Stimulated activated CD4-positive, alpha-beta T cell treated with anti-CD3 and anti-CD28 coated beads, Interleukin-12 subunit alpha, Interleukin-12 subunit beta, amount 100 ng/mL, for 4 hours (primary cell): ENCODE measurements at regions not wholly inside any gene's neighbourhood (a gene's known extent, or its start where the extent isn't known, plus 50 kb on each side); places are given as distances from the start of the nearest gene placed in this dataset.
"Not testable (repeated sequence)": the region's sequence is repeated elsewhere in the genome, so short reads cannot be mapped to it uniquely, and the experiment has no call there.

ENCODE experiments used
- DNase-seq: peaks from one replicate; pipeline ENCODE4 v3.0.0-alpha.2; 2020

DNA sequence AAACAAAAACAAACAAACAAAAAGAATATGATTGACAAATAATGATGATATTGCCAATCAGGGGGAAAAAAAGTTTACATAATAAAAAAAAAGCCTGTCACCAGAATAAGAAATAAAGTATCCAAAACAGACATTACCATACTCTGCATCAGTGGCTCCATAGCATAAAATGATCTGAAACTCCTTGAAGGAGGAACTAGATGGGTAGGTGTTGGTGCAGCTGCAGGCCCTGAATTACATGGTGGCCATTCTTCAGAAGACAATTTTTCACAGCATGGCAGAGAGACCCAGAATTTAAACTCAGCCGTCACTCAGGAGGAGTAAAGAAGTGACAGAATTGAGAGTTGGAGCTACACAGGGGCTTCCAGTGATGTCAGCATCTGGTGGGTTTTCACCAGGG lies 60.2 kb downstream of the GLUL start:
- no peak for DNase-seq

GRCh38 chr1:182330303-182330702 lies 61.3 kb downstream of the GLUL start:
- DNase-seq: no peak

GRCh38 chr1:182329471-182329870 lies 62.1 kb downstream of the GLUL start:
- no peak for DNase-seq

GRCh38 chr1:182328591-182328990 lies 63.0 kb downstream of the GLUL start:
- DNase-seq: no peak

GRCh38 chr1:182325339-182325738 lies 66.3 kb downstream of the GLUL start:
- DNase-seq: no peak

DNA sequence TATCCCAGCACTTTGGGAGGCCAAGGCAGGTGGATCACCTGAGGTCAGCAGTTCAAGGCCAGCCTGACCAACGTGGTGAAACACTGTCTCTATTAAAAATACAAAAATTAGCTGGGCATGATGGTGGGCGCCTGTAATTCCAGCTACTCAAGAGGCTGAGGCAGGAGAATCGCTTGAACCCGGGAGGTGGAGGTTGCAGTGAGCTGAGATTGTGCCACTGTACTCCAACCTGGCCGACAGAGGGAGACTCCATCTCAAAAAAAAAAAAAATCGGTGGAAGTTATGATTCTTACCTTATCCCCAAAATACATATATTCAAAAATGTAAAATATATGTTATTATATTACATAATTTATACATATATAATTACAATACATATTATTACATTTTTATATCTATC lies 70.1 kb downstream of the GLUL start:
- not testable (repeated sequence) for DNase-seq

GRCh38 chr1:182317611-182318161 lies 73.9 kb downstream of the GLUL start:
- no peak for DNase-seq

DNA sequence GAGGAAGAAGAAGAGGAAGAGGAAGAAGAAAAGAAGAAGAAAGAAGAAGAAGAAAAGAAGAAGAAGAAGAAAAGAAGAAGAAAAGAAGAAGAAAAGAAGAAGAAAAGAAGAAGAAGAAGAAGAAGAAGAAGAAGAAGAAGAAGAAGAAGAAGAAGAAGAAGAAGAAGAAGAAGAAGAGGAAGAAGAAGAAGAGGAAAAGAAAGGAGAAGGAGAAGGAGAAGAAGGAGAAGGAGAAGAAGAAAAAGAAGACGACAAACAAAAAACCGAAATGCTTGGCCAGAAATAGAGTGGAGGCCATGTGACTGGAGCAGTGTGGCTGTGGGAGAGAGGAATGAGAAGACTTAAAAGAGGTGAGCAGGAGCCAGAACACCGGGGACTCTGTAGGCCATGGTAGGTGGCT lies 75.1 kb downstream of the GLUL start:
- DNase-seq: not testable (repeated sequence)

DNA sequence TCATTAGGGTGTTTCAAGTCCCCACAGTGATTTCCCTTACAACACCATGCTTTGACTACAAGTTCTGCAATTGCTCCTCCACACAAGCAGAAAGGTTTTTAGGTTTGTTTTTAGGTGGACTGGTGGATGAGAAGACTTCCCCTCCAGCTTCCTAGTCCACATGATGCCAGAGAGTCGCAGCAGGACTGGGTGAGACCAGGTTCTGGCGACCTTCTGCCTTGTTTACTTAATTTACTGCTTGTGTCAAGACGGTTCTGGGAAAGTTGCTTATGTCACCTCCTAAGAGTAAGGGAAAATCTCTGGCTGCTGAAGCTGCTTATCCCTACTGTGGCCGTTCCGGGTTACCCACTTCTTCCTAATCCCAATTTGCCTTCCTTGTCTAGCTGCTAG lies 76.4 kb downstream of the GLUL start:
- no peak for DNase-seq

- no peak for DNase-seq
Observed at GRCh38 chr1:182309631-182310351, 81.8 kb downstream of the GLUL start.

GRCh38 chr1:182308826-182309225 lies 82.8 kb downstream of the GLUL start:
- DNase-seq: no peak

DNA sequence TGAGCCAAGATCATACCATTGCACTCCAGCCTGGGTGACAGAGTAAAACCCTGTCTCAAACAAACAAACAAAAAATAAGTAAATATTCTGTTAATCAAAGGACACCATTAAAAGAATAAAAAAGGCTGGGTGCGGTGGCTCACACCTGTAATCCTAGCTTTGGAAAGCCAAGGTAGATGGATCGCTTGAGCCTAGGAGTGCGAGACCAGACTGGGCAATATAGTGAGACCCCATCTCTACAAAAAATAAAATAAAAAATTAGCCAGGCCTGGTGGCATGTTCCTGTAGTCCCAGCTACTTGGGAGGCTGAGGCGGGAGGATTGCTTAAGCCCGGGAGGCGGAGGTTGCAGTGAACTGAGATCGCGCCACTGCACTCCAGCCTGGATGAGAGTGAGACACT lies 84.1 kb downstream of the GLUL start:
- not testable (repeated sequence) for DNase-seq

GRCh38 chr1:182305861-182306260 lies 85.7 kb downstream of the GLUL start:
- DNase-seq: no peak

GRCh38 chr1:182304627-182305026 lies 87.0 kb downstream of the GLUL start:
- DNase-seq: no peak

DNA sequence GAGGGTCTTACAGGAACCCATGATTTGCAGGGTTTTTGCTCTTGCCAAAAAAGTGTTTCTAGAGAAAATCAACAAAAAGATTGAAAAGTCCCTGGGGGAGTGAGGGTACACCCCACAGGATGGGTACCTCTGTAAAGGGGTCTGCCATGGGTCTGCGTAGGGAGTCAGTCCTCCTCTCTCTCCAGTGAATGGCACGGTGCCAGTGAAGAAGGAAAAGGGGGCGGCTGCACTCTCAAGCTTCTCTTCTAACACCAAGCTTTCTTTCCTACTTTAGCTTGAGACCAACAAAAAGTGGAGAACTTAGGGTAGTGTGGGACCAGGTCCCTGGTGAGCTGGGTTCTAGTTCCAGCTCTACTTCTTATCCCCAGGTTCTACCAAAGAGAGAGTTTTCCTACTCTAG lies 87.4 kb downstream of the GLUL start:
- DNase-seq: no peak

DNA sequence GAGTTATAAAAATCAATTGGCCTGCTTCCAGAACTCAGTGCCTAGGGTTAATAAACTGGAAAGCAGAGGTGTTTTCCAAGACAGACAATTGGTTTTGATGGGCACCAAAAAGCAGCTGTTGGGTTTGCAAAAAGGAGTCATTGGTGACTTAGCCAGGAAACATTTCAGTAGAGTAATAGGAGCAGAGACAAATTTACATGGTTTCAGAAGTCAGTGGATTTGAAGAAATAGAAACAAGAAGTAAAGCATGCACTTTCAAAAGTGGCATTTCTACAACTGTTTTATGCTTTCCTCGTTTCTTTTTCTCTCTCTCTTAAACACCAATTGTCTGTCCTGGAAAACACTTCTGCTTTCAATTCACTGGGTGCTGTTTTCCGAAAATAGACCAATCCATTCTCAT lies 87.8 kb downstream of the GLUL start:
- no peak for DNase-seq

- DNase-seq: no peak
Observed at GRCh38 chr1:182301467-182302198, 90.0 kb downstream of the GLUL start.

DNA sequence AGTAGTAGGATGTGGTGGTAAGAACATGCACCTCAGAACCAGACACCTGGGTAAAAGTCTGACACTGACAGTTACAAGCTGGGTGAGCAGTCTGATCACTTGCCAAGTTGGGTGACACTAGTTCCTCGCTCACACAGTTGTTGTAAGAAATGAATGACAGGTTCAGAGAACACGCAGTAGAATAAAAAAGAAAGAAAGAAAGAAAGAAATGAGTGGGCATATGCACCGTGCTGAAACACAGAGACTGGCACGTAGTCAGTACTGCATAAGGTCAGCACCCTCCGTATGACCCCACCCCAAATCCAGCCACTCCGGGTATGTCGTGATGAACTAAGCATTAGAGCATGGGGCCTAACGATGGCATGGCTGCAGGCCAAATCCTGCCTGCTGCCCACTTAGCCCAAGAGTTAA lies 90.6 kb downstream of the GLUL start:
- DNase-seq: no peak

DNA sequence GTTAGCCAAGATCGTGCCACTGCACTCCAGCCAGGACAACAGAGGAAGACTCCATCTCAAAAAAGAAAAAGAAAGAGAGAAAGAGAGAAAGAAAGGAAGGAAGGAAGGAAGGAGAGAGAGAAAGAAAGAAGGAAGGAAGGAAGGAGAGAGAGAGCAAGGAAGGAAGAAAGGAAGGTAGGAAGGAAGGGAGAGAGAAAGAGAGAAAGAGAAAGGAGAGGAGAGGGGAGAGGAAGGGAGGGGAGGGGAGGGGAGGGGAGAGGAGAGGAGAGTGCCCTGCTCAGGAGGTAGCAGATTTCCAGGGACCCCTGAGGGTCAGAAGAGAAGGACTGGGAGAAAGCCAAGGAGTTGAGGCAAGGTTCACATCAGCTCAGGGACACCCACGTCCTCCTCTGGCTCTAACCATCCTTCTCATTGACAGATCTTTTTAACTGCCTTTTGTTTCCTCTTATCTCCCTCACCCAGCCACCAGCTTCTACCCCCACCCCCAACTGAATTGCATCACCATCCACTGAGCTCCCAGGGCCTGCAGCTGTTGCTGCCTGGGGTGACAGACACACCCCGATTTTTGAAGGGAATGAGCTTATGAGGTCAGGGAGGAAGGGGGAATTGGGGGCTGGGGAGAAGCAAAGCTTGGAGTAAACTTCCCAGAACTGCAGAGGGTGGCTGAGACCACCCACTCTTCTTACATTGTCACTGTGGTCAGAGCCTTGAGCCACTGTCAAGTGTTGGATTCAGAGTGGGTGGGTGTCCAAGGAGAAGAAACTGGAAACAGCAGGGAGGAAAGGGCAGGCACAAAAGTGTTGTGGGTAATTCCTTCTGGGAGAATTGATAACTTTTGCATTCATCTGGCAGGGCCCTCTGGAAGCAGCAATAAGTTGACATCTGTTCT lies 91.6 kb downstream of the GLUL start:
- DNase-seq: no peak

- DNase-seq: not testable (repeated sequence)
Observed at GRCh38 chr1:182299054-182299727, 92.4 kb downstream of the GLUL start.

DNA sequence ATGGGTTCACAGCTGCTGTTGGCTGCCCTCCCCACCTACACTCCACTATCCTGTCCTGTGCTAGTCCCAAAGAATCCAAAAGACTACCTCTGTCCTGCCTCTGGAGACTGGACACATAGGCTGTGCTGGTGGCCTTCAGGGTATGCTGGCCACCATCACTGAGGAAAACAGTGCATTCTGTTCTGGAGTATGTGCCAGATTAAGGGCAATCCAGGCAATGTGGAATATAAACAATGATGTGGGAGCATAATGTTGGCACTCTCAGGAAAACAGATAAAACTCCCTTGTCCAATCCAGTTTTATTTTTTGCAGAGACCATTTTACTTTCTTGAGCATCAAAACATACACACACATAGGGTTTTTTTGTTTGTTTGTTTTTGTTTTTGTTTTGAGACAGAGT lies 94.3 kb downstream of the GLUL start:
- DNase-seq: no peak

GRCh38 chr1:182295697-182296096 lies 95.9 kb downstream of the GLUL start:
- no peak for DNase-seq

DNA sequence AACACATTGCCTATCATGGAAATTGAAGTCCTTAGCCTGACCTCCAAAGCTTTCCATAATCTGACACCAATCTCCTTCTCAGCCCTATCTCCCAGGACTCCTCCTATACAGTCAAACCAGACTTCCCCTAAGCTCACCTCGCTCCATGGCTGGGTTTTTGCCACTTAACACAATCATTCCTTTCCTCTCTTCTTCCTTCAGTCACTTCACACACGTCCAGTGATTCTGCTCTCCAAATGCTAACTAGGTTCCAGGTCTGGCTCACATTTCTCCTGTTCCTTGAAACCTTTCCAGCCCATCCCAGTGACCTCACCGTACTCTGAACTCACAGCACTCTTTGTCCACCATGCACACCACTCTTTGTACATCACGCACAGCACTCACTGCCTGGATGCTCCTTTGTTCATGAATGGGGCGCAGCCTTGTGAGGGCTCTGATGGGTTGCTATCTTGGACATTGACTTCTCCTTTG lies 98.4 kb downstream of the GLUL start:
- DNase-seq: no peak
